GOT3 (cell line): ENCODE measurements at regions not wholly inside any gene's neighbourhood (a gene's known extent, or its start where the extent isn't known, plus 50 kb on each side); places are given as distances from the start of the nearest gene placed in this dataset.

Experiments used
- DNase-seq: peaks from one replicate; lab custom pipeline; 2025; ENCODE audit warnings: mixed read lengths; lab: John Stamatoyannopoulos, UW

DNA sequence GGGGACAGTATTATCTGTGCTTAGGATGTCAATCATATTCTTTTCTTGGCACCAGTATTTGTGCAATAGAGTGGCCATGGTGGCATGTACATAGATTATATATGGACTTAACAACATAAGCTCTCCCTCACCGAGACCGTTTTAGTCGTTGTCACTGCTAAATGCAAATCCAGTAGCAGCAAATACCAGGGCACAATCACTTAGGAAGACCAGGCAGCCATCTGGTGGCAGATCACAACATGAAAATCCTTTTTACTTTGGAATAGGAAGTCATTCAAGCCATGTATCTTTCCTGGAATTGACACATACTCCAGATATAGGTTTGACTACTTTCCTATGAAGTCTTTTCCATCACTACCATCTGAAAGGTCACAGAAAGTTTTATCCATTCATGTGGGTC, 53.2 kb upstream of the C1orf87 start:
- DNase-seq = no peak
